ENCODE measurements at regions not wholly inside any gene's neighbourhood (a gene's known extent, or its start where the extent isn't known, plus 50 kb on each side); places are given as distances from the start of the nearest gene placed in this dataset.

GRCh38 chr2:67182884-67183283 is 214.2 kb upstream of the ETAA1 start:
- TF ChIP-seq CTCF (IDR thresholded peaks at IDR 0.05 in 4 of 5, conservative IDR thresholded peaks at IDR 0.05 in 1 of 5) (no peak), POLR2A (IDR thresholded peaks at IDR 0.05) (no peak)
